GM12878 (cell line): ENCODE measurements at regions not wholly inside any gene's neighbourhood (a gene's known extent, or its start where the extent isn't known, plus 50 kb on each side); places are given as distances from the start of the nearest gene placed in this dataset.

Experiments used
- ATAC-seq: fragments of 200-7000 bp; cut with Tn5 transposase; 3 replicates; pipeline ENCODE4 v1.9.1; 2020; ENCODE audit warnings: mild to moderate bottlenecking, moderate library complexity
- BruUV-seq: library from RNA; stranded (reverse); fragments of 400-500 nt; replicated peaks from 2 replicates; lab custom pipeline; 2021; lab: Mats Ljungman, UMichigan
- CTCF ChIA-PET: fragments of 300-600 bp; sonication (Branson Sonifier 250); formaldehyde crosslinking; extraction: SDS; loops from one replicate; lab custom pipeline; 2021; ENCODE audit warnings: inconsistent platforms; lab: Yijun Ruan, JAX
- POLR2A ChIA-PET: fragments of 350-600 bp; formaldehyde crosslinking; extraction: SDS; loops from one replicate; lab custom pipeline; 2021; ENCODE audit warnings: inconsistent platforms; lab: Charles Lee
- RAD21 ChIA-PET: fragments of 300-600 bp; sonication (Branson Sonifier 250); formaldehyde crosslinking; loops from one replicate; lab custom pipeline; 2023; ENCODE audit warnings: antibody characterized with exemption; ENCODE audit not compliant: unreplicated experiment; lab: Charles Lee
- SMC1A ChIA-PET: fragments of 300-600 bp; sonication (Branson Sonifier 250); formaldehyde crosslinking; loops from one replicate; lab custom pipeline; 2023; ENCODE audit not compliant: unreplicated experiment, uncharacterized antibody; lab: Charles Lee
- DNase-seq: peaks from one replicate; pipeline ENCODE4 v3.0.0-alpha.2; 2011; ENCODE audit warnings: low read depth, low spot score
- FAIRE-seq: peaks from 3 replicates; lab custom pipeline; 2011; peaks lifted over from hg19 to GRCh38; lab: Jason Lieb, UNC
- H2AFZ ChIP-seq: 2 replicates; pipeline ENCODE4 v1.6.0; 2011; ENCODE audit warnings: low read depth, low read length, control low read depth; ENCODE audit not compliant: control insufficient read depth
- H3K27ac ChIP-seq: 2 replicates; pipeline ENCODE4 v1.5.1; 2011; ENCODE audit warnings: control low read depth; ENCODE audit not compliant: control insufficient read depth, insufficient read depth
- H3K27me3 ChIP-seq, 2 experiments: replicated peaks in 1 of 2; 2 replicates each; pipeline versions ENCODE4 v1.6.0 to v1.6.1; 2011; ENCODE audit warnings: low read length in 1 of 2; ENCODE audit not compliant: control insufficient read depth in 2 of 2, insufficient read depth in 2 of 2
- H3K36me3 ChIP-seq, 2 experiments: 2 replicates each; pipeline ENCODE4 v1.5.1; 2011; ENCODE audit warnings: low read length in 1 of 2; ENCODE audit not compliant: control insufficient read depth in 2 of 2, insufficient read depth in 2 of 2
- H3K4me1 ChIP-seq: 2 replicates; pipeline ENCODE4 v1.6.1; 2011; ENCODE audit warnings: mild to moderate bottlenecking, low read length, moderate library complexity, mixed read lengths; ENCODE audit not compliant: control insufficient read depth, insufficient read depth
- H3K4me2 ChIP-seq: 2 replicates; pipeline ENCODE4 v1.6.0; 2011; ENCODE audit warnings: control low read depth; ENCODE audit not compliant: control insufficient read depth, insufficient read depth
- H3K4me3 ChIP-seq: fragments of 200-600 bp; sonication (generic); 2 replicates; pipeline ENCODE4 v1.5.1; 2016
- H3K79me2 ChIP-seq: 2 replicates; pipeline ENCODE4 v1.6.0; 2011; ENCODE audit warnings: low read length; ENCODE audit not compliant: control insufficient read depth, insufficient read depth
- H3K9ac ChIP-seq: 2 replicates; pipeline ENCODE4 v1.8.0; 2011; ENCODE audit warnings: low read length, control low read depth, mixed read lengths; ENCODE audit not compliant: control insufficient read depth, insufficient read depth
- H3K9me3 ChIP-seq: replicated peaks from 3 replicates; pipeline ENCODE4 v1.5.1; 2011; ENCODE audit warnings: mild to moderate bottlenecking, low read length; ENCODE audit not compliant: control insufficient read depth, insufficient read depth
- H4K20me1 ChIP-seq: 2 replicates; pipeline ENCODE4 v1.6.0; 2011; ENCODE audit not compliant: control insufficient read depth, insufficient read depth
- BCL11A ChIP-seq: IDR thresholded peaks from 2 replicates; pipeline ENCODE4 v1.6.1; 2011; ENCODE audit warnings: low read depth, low read length
- BCL3 ChIP-seq: IDR thresholded peaks from 2 replicates; pipeline ENCODE4 v1.6.1; 2011; ENCODE audit warnings: borderline replicate concordance, low read depth, mild to moderate bottlenecking, moderate library complexity, low read length; ENCODE audit not compliant: insufficient read depth, poor library complexity, severe bottlenecking
- CEBPZ ChIP-seq: fragments of 150-350 bp; IDR thresholded peaks from 2 replicates; pipeline ENCODE4 v1.6.1; 2016; ENCODE audit warnings: low read depth, low read length
- HCFC1 ChIP-seq: fragments of 150-350 bp; IDR thresholded peaks from 2 replicates; pipeline ENCODE4 v1.6.1; 2014; ENCODE audit warnings: low read length
- HDAC2 ChIP-seq: fragments of 200-600 bp; sonication (generic); IDR thresholded peaks from 2 replicates; pipeline ENCODE4 v1.6.1; 2017
- HDAC6 ChIP-seq: fragments of 200-600 bp; sonication (generic); IDR thresholded peaks from one replicate; pipeline ENCODE4 v1.8.0; 2017; ENCODE audit warnings: antibody characterized with exemption; ENCODE audit not compliant: unreplicated experiment
- MTA2 ChIP-seq: fragments of 450-650 bp; IDR thresholded peaks from 2 replicates; pipeline ENCODE4 v1.6.1; 2016; ENCODE audit warnings: low read depth, mild to moderate bottlenecking, moderate library complexity
- NKRF ChIP-seq: fragments of 450-650 bp; conservative IDR thresholded peaks from 2 replicates; pipeline ENCODE4 v1.6.1; 2017; ENCODE audit warnings: mild to moderate bottlenecking, moderate library complexity
- POU2F2 ChIP-seq: IDR thresholded peaks from 3 replicates; pipeline ENCODE4 v1.6.1; 2011; ENCODE audit warnings: low read depth, mild to moderate bottlenecking, low read length, borderline replicate concordance
- SP1 ChIP-seq: IDR thresholded peaks from one replicate; pipeline ENCODE4 v1.6.1; 2011; ENCODE audit warnings: low read depth, low read length
- TCF3 ChIP-seq: IDR thresholded peaks from 2 replicates; pipeline ENCODE4 v1.6.1; 2012; ENCODE audit warnings: low read depth, mild to moderate bottlenecking, low read length, borderline replicate concordance; ENCODE audit not compliant: insufficient read depth
- ZBTB4 ChIP-seq: fragments of 450-650 bp; formaldehyde crosslinking; IDR thresholded peaks from 2 replicates; pipeline ENCODE4 v1.4.0; 2022; ENCODE audit warnings: mild to moderate bottlenecking, moderate library complexity
- ZNF24 ChIP-seq: fragments of 450-650 bp; IDR thresholded peaks from 2 replicates; pipeline ENCODE4 v1.6.1; 2017; ENCODE audit warnings: antibody characterized with exemption, mild to moderate bottlenecking
- ZNF622 ChIP-seq: fragments of 450-650 bp; IDR thresholded peaks from 2 replicates; pipeline ENCODE4 v1.6.1; 2017; ENCODE audit warnings: mild to moderate bottlenecking, inconsistent platforms
- in situ Hi-C: fragments of 300-500 bp; cut with MboI; formaldehyde crosslinking; loops from 9 replicates; pipeline ENCODE4 v1.14.3; 2018; ENCODE audit warnings: mixed read lengths
- intact Hi-C: fragments of 100-400 bp; cut with micrococcal nuclease; formaldehyde crosslinking; loops from one replicate; pipeline ENCODE4 v1.14.2; 2022; ENCODE audit not compliant: unreplicated experiment

GRCh38 chr20:40849456-40849855 lies 160.4 kb upstream of the MAFB start:
- ChIA-PET RAD21 (no interaction called here), CTCF (no interaction called here), SMC1A (interaction anchor here (0.5 kb wide), 1 partner anchor 783 kb away, joined by 3 read pairs; no protein-coding TSS in a partner anchor), POLR2A (no interaction called here)
- DNase-seq (no peak), FAIRE-seq (no peak), ATAC-seq (no peak)
- Histone ChIP-seq H3K4me1 (no peaks in the 10 kb centered on the region), H3K27ac (no peak overlapping the region), H3K9me3 (no peaks in the 10 kb centered on the region), H2AFZ (no peak overlapping the region), H3K4me2 (no peak overlapping the region), H4K20me1 (no peaks in the 10 kb centered on the region), H3K9ac (no peak overlapping the region), H3K79me2 (no peaks in the 10 kb centered on the region), H3K27me3 (no peaks in the 10 kb centered on the region), H3K4me3 (no peak overlapping the region), H3K36me3 (no peaks in the 10 kb centered on the region)
- in situ Hi-C loops (no loop called here), intact Hi-C loops (no loop called here)
- no TSS peak for BruUV-seq
- TF ChIP-seq BCL3 (no peak), ZNF622 (no peak), CEBPZ (no peak), BCL11A (no peak), TCF3 (no peak), HDAC6 (no peak), ZBTB4 (no peak), HCFC1 (no peak), NKRF (no peak), MTA2 (no peak), ZNF24 (no peak), HDAC2 (no peak), SP1 (no peak), POU2F2 (no peak)
